Mammary epithelial cell (primary cell): ENCODE measurements at regions not wholly inside any gene's neighbourhood (a gene's known extent, or its start where the extent isn't known, plus 50 kb on each side); places are given as distances from the start of the nearest gene placed in this dataset.

Experiments used
- CTCF ChIP-seq, 2 donors: IDR thresholded peaks in 1 of 2; conservative IDR thresholded peaks in 1 of 2; 2 replicates each; pipeline ENCODE4 v1.5.1; 2011 to 2012; ENCODE audit warnings: inconsistent platforms in 2 of 2, low read length in 2 of 2, mild to moderate bottlenecking in 2 of 2, control low read depth in 1 of 2, low read depth in 1 of 2; ENCODE audit not compliant: insufficient read depth in 1 of 2; ENCODE audit errors: extremely low read depth in 1 of 2
- EZH2 ChIP-seq: IDR thresholded peaks from 2 replicates; pipeline ENCODE4 v1.6.1; 2012; ENCODE audit warnings: low read length, inconsistent platforms, borderline replicate concordance

- TF ChIP-seq CTCF (conservative IDR thresholded peaks at IDR 0.05 in 1 of 2, IDR thresholded peaks at IDR 0.05 in 1 of 2; ENCODE audit: extremely low read depth in 1 of 2, insufficient read depth in 1 of 2, low read depth in 1 of 2, low read length in 2 of 2) (no peak), EZH2 (no peak)
Observed at GRCh38 chr1:30451532-30452125, 271.8 kb downstream of the MATN1 start.
